ENCODE measurements at regions not wholly inside any gene's neighbourhood (a gene's known extent, or its start where the extent isn't known, plus 50 kb on each side); places are given as distances from the start of the nearest gene placed in this dataset.

GRCh38 chr7:106589198-106589879, 71.6 kb downstream of the CCDC71L start:
- H3K4me3 ChIP-seq (ENCODE audit: control insufficient read depth in 2 of 3, extremely low read depth in 1 of 3, insufficient read depth in 2 of 3, low read depth in 1 of 3, low read length in 3 of 3): no peak overlapping the region
- no peak overlapping the region for H2AFZ ChIP-seq (ENCODE audit: control insufficient read depth, low read length)
- no peaks in the 10 kb centered on the region for H3K4me1 ChIP-seq (ENCODE audit: control insufficient read depth, extremely low read depth, insufficient read depth, low read length)
- peaks cover 2% of the 10 kb centered on the region for H3K9me1 ChIP-seq (ENCODE audit: control insufficient read depth, extremely low read depth, insufficient read depth, low read length)
- dilution Hi-C loops (cut with MboI; ENCODE audit: extremely low pct_ligation_motif_present, low sequenced_read_pairs): no loop called here
- H3K4me2 ChIP-seq (ENCODE audit: control insufficient read depth, extremely low read depth, insufficient read depth, low read depth, low read length): no peak overlapping the region
- FAIRE-seq (no peak), DNase-seq (ENCODE audit: low read depth, low spot score) (no peak)
- no peaks in the 10 kb centered on the region for H3K36me3 ChIP-seq (ENCODE audit: control insufficient read depth in 2 of 2, extremely low read depth in 1 of 2, insufficient read depth in 2 of 2, low read length in 2 of 2)
- TF ChIP-seq CTCF (optimal IDR thresholded peaks at IDR 0.05 in 1 of 3, IDR thresholded peaks at IDR 0.05 in 1 of 3, conservative IDR thresholded peaks at IDR 0.05 in 1 of 3; ENCODE audit: extremely low read depth in 1 of 3, insufficient read depth in 2 of 3, low read length in 3 of 3): no peak
- no peak for TF ChIP-seq EZH2 (IDR thresholded peaks at IDR 0.05; ENCODE audit: low read length)
- H3K27ac ChIP-seq (ENCODE audit: control insufficient read depth, insufficient read depth, low read length): no peak overlapping the region
- no peak overlapping the region for H3K9ac ChIP-seq (ENCODE audit: control insufficient read depth, extremely low read depth, insufficient read depth, low read length)
- H4K20me1 ChIP-seq (ENCODE audit: control insufficient read depth, extremely low read depth, insufficient read depth, low read length): no peaks in the 10 kb centered on the region
- H3K9me3 ChIP-seq (ENCODE audit: control insufficient read depth, low read depth, low read length): no peaks in the 10 kb centered on the region
- H3K79me2 ChIP-seq (ENCODE audit: control insufficient read depth, insufficient read depth, low read length): no peaks in the 10 kb centered on the region
- H3K27me3 ChIP-seq (ENCODE audit: control insufficient read depth, extremely low read depth, insufficient read depth, low read length): no peaks in the 10 kb centered on the region

- H3K4me2 ChIP-seq (ENCODE audit: control insufficient read depth, extremely low read depth, insufficient read depth, low read depth, low read length): no peak overlapping the region
- DNase-seq (ENCODE audit: low read depth, low spot score): no peak
- H4K20me1 ChIP-seq (ENCODE audit: control insufficient read depth, extremely low read depth, insufficient read depth, low read length): no peaks in the 10 kb centered on the region
- H3K9ac ChIP-seq (ENCODE audit: control insufficient read depth, extremely low read depth, insufficient read depth, low read length): no peak overlapping the region
- peaks cover 2% of the 10 kb centered on the region for H3K9me1 ChIP-seq (ENCODE audit: control insufficient read depth, extremely low read depth, insufficient read depth, low read length)
- no peak for TF ChIP-seq CTCF (optimal IDR thresholded peaks at IDR 0.05 in 1 of 3, IDR thresholded peaks at IDR 0.05 in 1 of 3, conservative IDR thresholded peaks at IDR 0.05 in 1 of 3; ENCODE audit: extremely low read depth in 1 of 3, insufficient read depth in 2 of 3, low read length in 3 of 3)
- no peak for TF ChIP-seq EZH2 (IDR thresholded peaks at IDR 0.05; ENCODE audit: low read length)
- H3K4me1 ChIP-seq (ENCODE audit: control insufficient read depth, extremely low read depth, insufficient read depth, low read length): no peaks in the 10 kb centered on the region
- no peak overlapping the region for H3K27ac ChIP-seq (ENCODE audit: control insufficient read depth, insufficient read depth, low read length)
- no peaks in the 10 kb centered on the region for H3K79me2 ChIP-seq (ENCODE audit: control insufficient read depth, insufficient read depth, low read length)
- dilution Hi-C loops (cut with MboI; ENCODE audit: extremely low pct_ligation_motif_present, low sequenced_read_pairs): no loop called here
- H3K9me3 ChIP-seq (ENCODE audit: control insufficient read depth, low read depth, low read length): no peaks in the 10 kb centered on the region
- H3K4me3 ChIP-seq (ENCODE audit: control insufficient read depth in 2 of 3, extremely low read depth in 1 of 3, insufficient read depth in 2 of 3, low read depth in 1 of 3, low read length in 3 of 3): no peak overlapping the region
- no peaks in the 10 kb centered on the region for H3K27me3 ChIP-seq (ENCODE audit: control insufficient read depth, extremely low read depth, insufficient read depth, low read length)
- H3K36me3 ChIP-seq (ENCODE audit: control insufficient read depth in 2 of 2, extremely low read depth in 1 of 2, insufficient read depth in 2 of 2, low read length in 2 of 2): no peaks in the 10 kb centered on the region
- H2AFZ ChIP-seq (ENCODE audit: control insufficient read depth, low read length): no peak overlapping the region
- no peak for FAIRE-seq
Observed at GRCh38 chr7:106588422-106589197, 72.3 kb downstream of the CCDC71L start.
